ENCODE measurements at regions not wholly inside any gene's neighbourhood (a gene's known extent, or its start where the extent isn't known, plus 50 kb on each side); places are given as distances from the start of the nearest gene placed in this dataset.

DNA sequence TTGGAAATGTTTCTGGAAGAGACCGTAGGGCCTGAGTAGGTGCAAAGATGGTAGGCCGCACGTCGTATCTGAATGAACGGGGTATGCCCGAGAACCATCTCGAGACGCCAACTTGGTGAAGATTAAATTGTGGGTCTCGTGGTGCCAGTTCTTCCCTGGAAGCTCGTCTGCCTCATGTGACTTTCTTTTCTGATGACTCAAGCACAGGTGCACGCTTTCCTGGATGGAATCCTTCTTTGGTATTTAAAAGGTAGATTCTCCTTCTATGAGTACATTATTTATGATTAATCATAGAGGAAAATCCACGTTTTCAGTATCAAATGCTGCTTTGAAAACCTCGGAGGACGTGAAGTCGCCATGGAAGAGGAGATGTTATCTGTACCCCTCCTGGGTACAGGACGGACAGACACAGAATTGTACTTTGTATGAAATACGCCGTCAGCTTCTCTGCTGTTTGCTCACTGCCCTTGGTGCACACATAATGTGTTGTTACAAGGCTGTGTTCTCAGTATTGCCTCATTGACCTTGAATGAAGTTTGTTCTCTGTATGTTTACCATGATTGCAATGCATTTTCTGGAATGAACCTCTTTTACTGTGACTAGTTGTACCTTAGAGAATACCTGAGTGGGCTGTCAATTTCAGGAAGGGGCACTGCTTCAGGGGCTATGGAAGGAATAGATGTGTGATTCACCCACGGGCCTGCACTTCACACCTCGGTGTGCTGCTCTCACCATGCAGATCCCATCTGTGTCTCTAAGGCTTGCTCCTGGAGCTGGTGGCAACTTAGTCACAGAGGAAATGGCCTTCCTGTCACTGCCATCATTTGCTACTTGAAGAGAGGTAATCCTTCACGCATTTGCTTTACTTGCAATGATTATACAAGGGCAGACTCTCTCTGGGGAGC is 137.3 kb upstream of the RTL1 start (continued):
- TF ChIP-seq ZNF746 (CRISPR knock-in tag; IDR thresholded peaks at IDR 0.05): no peak
- TF ChIP-seq ZNF350 (CRISPR knock-in tag; IDR thresholded peaks at IDR 0.05; ENCODE audit: borderline replicate concordance, low read depth): no peak
- TF ChIP-seq, protein P1, sequence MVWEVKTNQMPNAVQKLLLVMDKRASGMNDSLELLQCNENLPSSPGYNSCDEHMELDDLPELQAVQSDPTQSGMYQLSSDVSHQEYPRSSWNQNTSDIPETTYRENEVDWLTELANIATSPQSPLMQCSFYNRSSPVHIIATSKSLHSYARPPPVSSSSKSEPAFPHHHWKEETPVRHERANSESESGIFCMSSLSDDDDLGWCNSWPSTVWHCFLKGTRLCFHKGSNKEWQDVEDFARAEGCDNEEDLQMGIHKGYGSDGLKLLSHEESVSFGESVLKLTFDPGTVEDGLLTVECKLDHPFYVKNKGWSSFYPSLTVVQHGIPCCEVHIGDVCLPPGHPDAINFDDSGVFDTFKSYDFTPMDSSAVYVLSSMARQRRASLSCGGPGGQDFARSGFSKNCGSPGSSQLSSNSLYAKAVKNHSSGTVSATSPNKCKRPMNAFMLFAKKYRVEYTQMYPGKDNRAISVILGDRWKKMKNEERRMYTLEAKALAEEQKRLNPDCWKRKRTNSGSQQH (CRISPR knock-in tag; IDR thresholded peaks at IDR 0.05; ENCODE audit: low read depth): no peak
- TF ChIP-seq, protein P2, sequence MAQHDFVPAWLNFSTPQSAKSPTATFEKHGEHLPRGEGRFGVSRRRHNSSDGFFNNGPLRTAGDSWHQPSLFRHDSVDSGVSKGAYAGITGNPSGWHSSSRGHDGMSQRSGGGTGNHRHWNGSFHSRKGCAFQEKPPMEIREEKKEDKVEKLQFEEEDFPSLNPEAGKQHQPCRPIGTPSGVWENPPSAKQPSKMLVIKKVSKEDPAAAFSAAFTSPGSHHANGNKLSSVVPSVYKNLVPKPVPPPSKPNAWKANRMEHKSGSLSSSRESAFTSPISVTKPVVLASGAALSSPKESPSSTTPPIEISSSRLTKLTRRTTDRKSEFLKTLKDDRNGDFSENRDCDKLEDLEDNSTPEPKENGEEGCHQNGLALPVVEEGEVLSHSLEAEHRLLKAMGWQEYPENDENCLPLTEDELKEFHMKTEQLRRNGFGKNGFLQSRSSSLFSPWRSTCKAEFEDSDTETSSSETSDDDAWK (CRISPR knock-in tag; IDR thresholded peaks at IDR 0.05): no peak
- no peak for TF ChIP-seq ZNF598 (CRISPR knock-in tag; IDR thresholded peaks at IDR 0.05; ENCODE audit: borderline replicate concordance)
- TF ChIP-seq ZNF432 (CRISPR knock-in tag; IDR thresholded peaks at IDR 0.05; ENCODE audit: borderline replicate concordance): no peak
- no peak for TF ChIP-seq ZNF605 (CRISPR knock-in tag; IDR thresholded peaks at IDR 0.05)
- no peak for TF ChIP-seq MEF2D (CRISPR knock-in tag; IDR thresholded peaks at IDR 0.05)
- TF ChIP-seq ZNF556 (CRISPR knock-in tag; IDR thresholded peaks at IDR 0.05; ENCODE audit: borderline replicate concordance): no peak
- no peak for TF ChIP-seq HMGA1 (CRISPR knock-in tag; conservative IDR thresholded peaks at IDR 0.05)
- no peak for TF ChIP-seq DR1 (CRISPR knock-in tag; IDR thresholded peaks at IDR 0.05)
- no peak for TF ChIP-seq IKZF1 (IDR thresholded peaks at IDR 0.05)
- TF ChIP-seq HOXD1 (CRISPR knock-in tag; IDR thresholded peaks at IDR 0.05): peak; percentile 70; the same call in 1 of the 2 replicates
- TF ChIP-seq, protein P3, sequence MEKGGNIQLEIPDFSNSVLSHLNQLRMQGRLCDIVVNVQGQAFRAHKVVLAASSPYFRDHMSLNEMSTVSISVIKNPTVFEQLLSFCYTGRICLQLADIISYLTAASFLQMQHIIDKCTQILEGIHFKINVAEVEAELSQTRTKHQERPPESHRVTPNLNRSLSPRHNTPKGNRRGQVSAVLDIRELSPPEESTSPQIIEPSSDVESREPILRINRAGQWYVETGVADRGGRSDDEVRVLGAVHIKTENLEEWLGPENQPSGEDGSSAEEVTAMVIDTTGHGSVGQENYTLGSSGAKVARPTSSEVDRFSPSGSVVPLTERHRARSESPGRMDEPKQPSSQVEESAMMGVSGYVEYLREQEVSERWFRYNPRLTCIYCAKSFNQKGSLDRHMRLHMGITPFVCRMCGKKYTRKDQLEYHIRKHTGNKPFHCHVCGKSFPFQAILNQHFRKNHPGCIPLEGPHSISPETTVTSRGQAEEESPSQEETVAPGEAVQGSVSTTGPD (CRISPR knock-in tag; IDR thresholded peaks at IDR 0.05): no peak
- TF ChIP-seq IRF2 (CRISPR knock-in tag; IDR thresholded peaks at IDR 0.05): peak; percentile 87
- TF ChIP-seq MAZ (IDR thresholded peaks at IDR 0.05; ENCODE audit: borderline replicate concordance, low read depth, low read length): no peak
- no peak for TF ChIP-seq MAZ (CRISPR knock-in tag; IDR thresholded peaks at IDR 0.05; ENCODE audit: low read depth)
- TF ChIP-seq ZNF564 (CRISPR knock-in tag; IDR thresholded peaks at IDR 0.05): no peak
- TF ChIP-seq ZC3H13 (CRISPR knock-in tag; IDR thresholded peaks at IDR 0.05): no peak
- 0 out of 2 replicates have a peak, but pooled peaks have one; percentile 38 for TF ChIP-seq MIER2 (CRISPR knock-in tag; IDR thresholded peaks at IDR 0.05)
- peak; percentile 92 for TF ChIP-seq CEBPB (IDR thresholded peaks at IDR 0.05; ENCODE audit: borderline replicate concordance, low read depth, low read length)
- no peak for TF ChIP-seq NPAS2 (CRISPR knock-in tag; IDR thresholded peaks at IDR 0.05; ENCODE audit: borderline replicate concordance)
- TF ChIP-seq FOXO1 (CRISPR knock-in tag; IDR thresholded peaks at IDR 0.05): peak; percentile 95
- TF ChIP-seq, protein P4, sequence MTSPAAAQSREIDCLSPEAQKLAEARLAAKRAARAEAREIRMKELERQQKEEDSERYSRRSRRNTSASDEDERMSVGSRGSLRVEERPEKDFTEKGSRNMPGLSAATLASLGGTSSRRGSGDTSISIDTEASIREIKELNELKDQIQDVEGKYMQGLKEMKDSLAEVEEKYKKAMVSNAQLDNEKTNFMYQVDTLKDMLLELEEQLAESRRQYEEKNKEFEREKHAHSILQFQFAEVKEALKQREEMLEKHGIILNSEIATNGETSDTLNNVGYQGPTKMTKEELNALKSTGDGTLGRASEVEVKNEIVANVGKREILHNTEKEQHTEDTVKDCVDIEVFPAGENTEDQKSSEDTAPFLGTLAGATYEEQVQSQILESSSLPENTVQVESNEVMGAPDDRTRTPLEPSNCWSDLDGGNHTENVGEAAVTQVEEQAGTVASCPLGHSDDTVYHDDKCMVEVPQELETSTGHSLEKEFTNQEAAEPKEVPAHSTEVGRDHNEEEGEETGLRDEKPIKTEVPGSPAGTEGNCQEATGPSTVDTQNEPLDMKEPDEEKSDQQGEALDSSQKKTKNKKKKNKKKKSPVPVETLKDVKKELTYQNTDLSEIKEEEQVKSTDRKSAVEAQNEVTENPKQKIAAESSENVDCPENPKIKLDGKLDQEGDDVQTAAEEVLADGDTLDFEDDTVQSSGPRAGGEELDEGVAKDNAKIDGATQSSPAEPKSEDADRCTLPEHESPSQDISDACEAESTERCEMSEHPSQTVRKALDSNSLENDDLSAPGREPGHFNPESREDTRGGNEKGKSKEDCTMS (CRISPR knock-in tag; conservative IDR thresholded peaks at IDR 0.05): no peak
- no peak for TF ChIP-seq ZNF629 (CRISPR knock-in tag; conservative IDR thresholded peaks at IDR 0.05)
